ENCODE measurements at regions not wholly inside any gene's neighbourhood (a gene's known extent, or its start where the extent isn't known, plus 50 kb on each side); places are given as distances from the start of the nearest gene placed in this dataset.

GRCh38 chr1:96424877-96425276 lies 296.7 kb upstream of the PTBP2 start (continued):
- TF ChIP-seq ATF2 (IDR thresholded peaks at IDR 0.05; ENCODE audit: low read length) = no peak
- no peak for TF ChIP-seq SIN3A (conservative IDR thresholded peaks at IDR 0.05 in 1 of 2, IDR thresholded peaks at IDR 0.05 in 1 of 2; ENCODE audit: low read depth in 1 of 2, low read length in 2 of 2)
- TF ChIP-seq GTF2F1 (IDR thresholded peaks at IDR 0.05; ENCODE audit: borderline replicate concordance, low read depth, low read length) = no peak
- TF ChIP-seq SP2 (IDR thresholded peaks at IDR 0.05; ENCODE audit: low read length) = no peak

Data from H1 (cell line).